ENCODE measurements at regions not wholly inside any gene's neighbourhood (a gene's known extent, or its start where the extent isn't known, plus 50 kb on each side); places are given as distances from the start of the nearest gene placed in this dataset.
"Not testable (repeated sequence)": the region's sequence is repeated elsewhere in the genome, so short reads cannot be mapped to it uniquely, and the experiment has no call there.

DNA sequence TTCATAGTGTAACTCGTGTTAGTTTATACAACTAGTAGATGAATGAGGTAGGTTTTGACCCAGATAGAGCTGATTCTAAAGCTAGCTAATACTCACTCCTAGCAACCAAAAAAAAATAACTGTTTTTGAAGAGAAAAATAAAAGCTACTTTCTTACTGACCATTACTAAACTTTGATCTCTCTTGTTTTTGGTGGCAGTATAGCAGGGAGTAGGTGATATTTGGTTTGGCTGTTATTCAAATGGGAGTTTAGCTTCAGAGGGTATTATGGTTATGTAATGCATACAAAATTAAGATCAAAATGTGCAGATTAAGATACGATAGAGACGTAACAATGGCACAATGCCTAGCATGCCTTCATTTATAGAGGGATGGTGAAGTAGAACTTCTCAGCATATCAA, 1104.5 kb downstream of the PCDH19 start:
- 89% methylated on average over 3 of the region's 3 CpGs for WGBS
- no peaks in the 10 kb centered on the region for H3K9me3 ChIP-seq (ENCODE audit: control insufficient read depth in 2 of 2, insufficient read depth in 1 of 2, low read length in 1 of 2)
- DNase-seq (ENCODE audit: low read depth in 6 of 9, low spot score in 9 of 9), result no peak
- no peaks in the 10 kb centered on the region for H3K4me1 ChIP-seq (ENCODE audit: control insufficient read depth in 2 of 2, insufficient read depth in 2 of 2, low read length in 2 of 2)
- no peak overlapping the region for H3K4me3 ChIP-seq (ENCODE audit: low read length in 2 of 2)
- H3K36me3 ChIP-seq (ENCODE audit: control insufficient read depth in 2 of 2, insufficient read depth in 2 of 2, low read length in 1 of 2), result no peaks in the 10 kb centered on the region
- no peaks in the 10 kb centered on the region for H3K27me3 ChIP-seq (ENCODE audit: control insufficient read depth in 2 of 2, insufficient read depth in 1 of 2, low read length in 1 of 2)
- H3K27ac ChIP-seq (ENCODE audit: low read depth in 1 of 2, low read length in 1 of 2), result no peak overlapping the region

DNA sequence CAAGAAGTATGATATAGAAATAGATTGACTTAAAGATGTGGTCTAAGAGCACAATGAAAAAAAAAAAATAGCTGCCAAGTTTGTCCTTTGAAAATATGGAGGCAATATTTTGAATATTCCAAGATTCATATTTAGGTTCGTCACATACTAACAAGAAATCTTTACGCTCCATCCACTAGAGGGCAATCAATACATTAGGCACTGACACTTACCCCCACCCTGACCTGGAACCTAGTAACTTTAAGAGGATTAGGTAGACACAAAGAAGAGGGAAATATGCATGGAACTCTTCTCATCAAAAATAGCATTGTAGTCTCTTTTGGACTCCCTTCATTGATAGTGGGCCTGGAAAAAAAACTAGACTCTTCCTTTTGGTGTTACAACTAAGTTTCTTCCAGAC, 1108.1 kb downstream of the PCDH19 start:
- Histone ChIP-seq H3K4me1 (ENCODE audit: control insufficient read depth in 2 of 2, insufficient read depth in 2 of 2, low read length in 2 of 2) (no peaks in the 10 kb centered on the region), H3K27ac (ENCODE audit: low read depth in 1 of 2, low read length in 1 of 2) (no peak overlapping the region), H3K27me3 (ENCODE audit: control insufficient read depth in 2 of 2, insufficient read depth in 1 of 2, low read length in 1 of 2) (no peaks in the 10 kb centered on the region), H3K4me3 (ENCODE audit: low read length in 2 of 2) (no peak overlapping the region), H3K9me3 (ENCODE audit: control insufficient read depth in 2 of 2, insufficient read depth in 1 of 2, low read length in 1 of 2) (no peaks in the 10 kb centered on the region), H3K36me3 (ENCODE audit: control insufficient read depth in 2 of 2, insufficient read depth in 2 of 2, low read length in 1 of 2) (no peaks in the 10 kb centered on the region)
- peak in 2 of 9 donors; percentile 2 to 8 for DNase-seq (ENCODE audit: low read depth in 6 of 9, low spot score in 9 of 9)
- WGBS, result 29% methylated on average over 2 of the region's 2 CpGs

DNA sequence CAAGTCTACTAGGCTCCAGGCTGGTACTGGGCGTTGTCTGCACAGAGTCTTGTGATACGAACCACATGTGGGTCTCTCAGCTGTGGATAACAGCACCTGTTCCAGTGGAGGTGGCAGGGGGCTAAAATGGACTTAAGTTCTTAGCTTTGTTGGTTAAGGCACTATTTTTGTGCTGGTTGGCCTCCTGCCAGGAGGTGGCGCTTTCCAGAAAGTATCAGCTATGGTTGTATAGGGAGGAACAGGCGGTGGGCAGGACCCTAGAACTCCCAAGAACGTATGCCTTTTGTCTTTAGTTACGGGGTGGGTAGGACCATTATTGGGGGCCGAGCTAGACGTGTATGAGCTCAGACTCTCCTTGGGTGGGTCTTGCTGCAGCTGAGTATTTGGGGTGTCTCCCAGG, 1138.4 kb downstream of the PCDH19 start:
- DNase-seq (ENCODE audit: low read depth in 6 of 9, low spot score in 9 of 9), result no peak
- no peaks in the 10 kb centered on the region for H3K27me3 ChIP-seq (ENCODE audit: control insufficient read depth in 2 of 2, insufficient read depth in 1 of 2, low read length in 1 of 2)
- no peaks in the 10 kb centered on the region for H3K36me3 ChIP-seq (ENCODE audit: control insufficient read depth in 2 of 2, insufficient read depth in 2 of 2, low read length in 1 of 2)
- peaks cover 0 to 5% of the 10 kb centered on the region in 2 donors for H3K9me3 ChIP-seq (ENCODE audit: control insufficient read depth in 2 of 2, insufficient read depth in 1 of 2, low read length in 1 of 2)
- 91% methylated on average over 8 of the region's 8 CpGs for WGBS
- no peak overlapping the region for H3K4me3 ChIP-seq (ENCODE audit: low read length in 2 of 2)
- no peak overlapping the region for H3K27ac ChIP-seq (ENCODE audit: low read depth in 1 of 2, low read length in 1 of 2)
- H3K4me1 ChIP-seq (ENCODE audit: control insufficient read depth in 2 of 2, insufficient read depth in 2 of 2, low read length in 2 of 2), result no peaks in the 10 kb centered on the region

DNA sequence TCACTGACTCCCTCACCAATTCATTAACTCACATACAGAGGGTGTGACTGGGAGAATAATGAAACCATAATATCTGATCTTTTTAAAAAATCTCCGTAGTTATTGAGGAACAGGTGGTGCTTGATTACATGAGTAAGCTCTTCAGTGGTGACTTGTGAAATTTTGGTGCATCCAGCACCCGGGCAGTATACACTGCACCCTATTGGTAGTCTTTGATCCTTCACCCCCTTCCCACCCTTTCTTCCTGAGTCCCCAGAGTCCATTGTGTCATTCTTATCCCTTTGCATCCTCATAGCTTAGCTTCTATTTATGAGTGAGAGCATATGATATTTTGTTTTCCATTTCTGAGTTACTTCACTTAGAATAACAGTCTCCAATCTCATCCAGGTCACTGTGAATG, 1143.8 kb downstream of the PCDH19 start:
- no peak for DNase-seq (ENCODE audit: low read depth in 6 of 9, low spot score in 9 of 9)
- no peaks in the 10 kb centered on the region for H3K27me3 ChIP-seq (ENCODE audit: control insufficient read depth in 2 of 2, insufficient read depth in 1 of 2, low read length in 1 of 2)
- H3K9me3 ChIP-seq (ENCODE audit: control insufficient read depth in 2 of 2, insufficient read depth in 1 of 2, low read length in 1 of 2), result no peaks in the 10 kb centered on the region
- 94% methylated on average over 2 of the region's 2 CpGs for WGBS
- no peak overlapping the region for H3K27ac ChIP-seq (ENCODE audit: low read depth in 1 of 2, low read length in 1 of 2)
- no peaks in the 10 kb centered on the region for H3K36me3 ChIP-seq (ENCODE audit: control insufficient read depth in 2 of 2, insufficient read depth in 2 of 2, low read length in 1 of 2)
- no peaks in the 10 kb centered on the region for H3K4me1 ChIP-seq (ENCODE audit: control insufficient read depth in 2 of 2, insufficient read depth in 2 of 2, low read length in 2 of 2)
- no peak overlapping the region for H3K4me3 ChIP-seq (ENCODE audit: low read length in 2 of 2)

DNA sequence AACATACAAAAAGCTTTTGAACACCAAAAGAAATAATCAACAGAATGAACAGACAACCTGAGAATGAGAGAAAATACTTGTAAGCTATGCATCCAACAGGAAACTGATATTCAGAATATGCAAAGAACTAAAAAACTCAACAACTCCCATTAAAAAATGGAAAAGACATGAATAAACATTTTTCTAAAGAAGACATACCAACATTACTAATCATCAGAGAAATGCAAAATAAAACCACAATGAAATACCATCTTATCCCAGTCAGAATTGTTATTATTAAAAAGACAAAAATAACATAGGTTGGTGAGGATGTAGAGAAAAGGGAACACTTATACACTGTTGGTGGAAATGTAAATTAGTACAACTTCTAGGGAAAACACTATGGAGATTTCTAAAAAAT, 1161.9 kb downstream of the PCDH19 start:
- Histone ChIP-seq H3K27me3 (ENCODE audit: control insufficient read depth in 2 of 2, insufficient read depth in 1 of 2, low read length in 1 of 2) (no peaks in the 10 kb centered on the region), H3K9me3 (ENCODE audit: control insufficient read depth in 2 of 2, insufficient read depth in 1 of 2, low read length in 1 of 2) (peaks cover 0 to under 1% of the 10 kb centered on the region in 2 donors), H3K4me3 (ENCODE audit: low read length in 2 of 2) (no peak overlapping the region), H3K36me3 (ENCODE audit: control insufficient read depth in 2 of 2, insufficient read depth in 2 of 2, low read length in 1 of 2) (no peaks in the 10 kb centered on the region), H3K27ac (ENCODE audit: low read depth in 1 of 2, low read length in 1 of 2) (no peak overlapping the region), H3K4me1 (ENCODE audit: control insufficient read depth in 2 of 2, insufficient read depth in 2 of 2, low read length in 2 of 2) (no peaks in the 10 kb centered on the region)
- DNase-seq (ENCODE audit: low read depth in 6 of 9, low spot score in 9 of 9), result no peak

DNA sequence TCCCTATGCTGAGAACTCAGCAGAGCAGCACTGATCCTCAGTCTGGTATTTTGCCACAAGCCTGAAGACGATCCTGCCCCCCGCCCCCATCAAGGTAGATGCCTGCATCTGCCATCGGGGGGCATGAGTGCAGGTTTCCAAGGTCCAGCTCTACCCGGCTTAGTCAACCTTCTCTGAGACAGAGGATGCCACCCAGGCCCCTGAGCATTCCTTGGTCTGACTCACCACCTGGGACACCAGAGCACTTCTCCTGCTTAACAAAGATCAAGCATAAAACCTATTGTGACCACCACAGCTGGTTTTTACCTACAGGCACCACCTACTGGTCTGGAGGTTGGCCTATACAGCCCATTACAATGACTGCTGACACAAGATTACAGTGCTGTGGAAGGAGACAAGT, 1168.1 kb downstream of the PCDH19 start:
- H3K27me3 ChIP-seq (ENCODE audit: control insufficient read depth in 2 of 2, insufficient read depth in 1 of 2, low read length in 1 of 2), result no peaks in the 10 kb centered on the region
- no peak overlapping the region for H3K4me3 ChIP-seq (ENCODE audit: low read length in 2 of 2)
- DNase-seq (ENCODE audit: low read depth in 6 of 9, low spot score in 9 of 9), result no peak
- H3K9me3 ChIP-seq (ENCODE audit: control insufficient read depth in 2 of 2, insufficient read depth in 1 of 2, low read length in 1 of 2), result no peaks in the 10 kb centered on the region
- H3K27ac ChIP-seq (ENCODE audit: low read depth in 1 of 2, low read length in 1 of 2), result no peak overlapping the region
- H3K36me3 ChIP-seq (ENCODE audit: control insufficient read depth in 2 of 2, insufficient read depth in 2 of 2, low read length in 1 of 2), result no peaks in the 10 kb centered on the region
- H3K4me1 ChIP-seq (ENCODE audit: control insufficient read depth in 2 of 2, insufficient read depth in 2 of 2, low read length in 2 of 2), result no peaks in the 10 kb centered on the region
- 91% methylated on average over 4 of the region's 4 CpGs for WGBS

DNA sequence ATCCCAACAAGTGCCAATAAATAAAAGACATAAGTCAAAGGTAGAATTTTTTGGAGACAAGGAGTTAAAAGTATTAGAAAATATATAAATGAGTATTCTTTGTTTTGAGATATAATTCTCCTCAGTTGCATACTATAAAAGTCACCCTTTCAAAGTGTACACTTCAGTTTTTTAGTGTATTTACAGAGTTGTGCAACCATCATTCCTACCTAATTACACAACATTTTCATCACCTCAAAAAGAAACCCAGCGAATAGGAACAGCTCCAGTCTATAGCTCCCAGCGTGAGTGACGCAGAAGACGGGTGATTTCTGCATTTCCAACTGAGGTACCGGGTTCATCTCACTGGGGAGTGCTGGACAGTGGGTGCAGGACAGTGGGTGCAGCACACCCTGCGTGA, 1175.7 kb downstream of the PCDH19 start:
- not testable (repeated sequence) for H3K27me3 ChIP-seq (ENCODE audit: control insufficient read depth in 2 of 2, insufficient read depth in 1 of 2, low read length in 1 of 2); H3K4me3 ChIP-seq (ENCODE audit: low read length in 2 of 2); H3K9me3 ChIP-seq (ENCODE audit: control insufficient read depth in 2 of 2, insufficient read depth in 1 of 2, low read length in 1 of 2); H3K4me1 ChIP-seq (ENCODE audit: control insufficient read depth in 2 of 2, insufficient read depth in 2 of 2, low read length in 2 of 2); DNase-seq (ENCODE audit: low read depth in 6 of 9, low spot score in 9 of 9); H3K36me3 ChIP-seq (ENCODE audit: control insufficient read depth in 2 of 2, insufficient read depth in 2 of 2, low read length in 1 of 2); H3K27ac ChIP-seq (ENCODE audit: low read depth in 1 of 2, low read length in 1 of 2)
- 92% methylated on average over 6 of the region's 6 CpGs for WGBS

DNA sequence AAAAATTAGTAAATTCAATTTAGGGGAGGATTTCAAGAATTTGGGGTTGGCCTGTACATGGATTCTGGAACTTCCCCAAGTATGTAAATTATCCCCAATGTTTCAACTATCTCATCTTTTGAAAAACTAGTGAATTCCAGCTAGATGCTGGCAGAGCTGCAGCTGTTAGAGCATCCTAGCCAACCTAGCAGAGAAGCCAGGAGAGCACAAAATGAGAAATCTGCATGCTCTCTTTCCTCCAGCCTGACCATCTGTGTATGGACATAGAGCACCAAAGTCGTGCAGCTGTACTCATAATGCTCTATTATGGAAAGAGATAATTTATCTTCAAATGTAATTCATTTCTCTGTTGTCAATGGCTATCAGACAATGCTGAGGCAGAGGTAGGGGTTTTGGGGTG, 1217.7 kb downstream of the PCDH19 start:
- 46% methylated on average over 1 of the region's 1 CpG for WGBS
- no peaks in the 10 kb centered on the region for H3K4me1 ChIP-seq (ENCODE audit: control insufficient read depth in 2 of 2, insufficient read depth in 2 of 2, low read length in 2 of 2)
- no peaks in the 10 kb centered on the region for H3K36me3 ChIP-seq (ENCODE audit: control insufficient read depth in 2 of 2, insufficient read depth in 2 of 2, low read length in 1 of 2)
- DNase-seq (ENCODE audit: low read depth in 6 of 9, low spot score in 9 of 9), result no peak
- H3K27me3 ChIP-seq (ENCODE audit: control insufficient read depth in 2 of 2, insufficient read depth in 1 of 2, low read length in 1 of 2), result no peaks in the 10 kb centered on the region
- H3K4me3 ChIP-seq (ENCODE audit: low read length in 2 of 2), result no peak overlapping the region
- no peak overlapping the region for H3K27ac ChIP-seq (ENCODE audit: low read depth in 1 of 2, low read length in 1 of 2)
- no peaks in the 10 kb centered on the region for H3K9me3 ChIP-seq (ENCODE audit: control insufficient read depth in 2 of 2, insufficient read depth in 1 of 2, low read length in 1 of 2)

DNA sequence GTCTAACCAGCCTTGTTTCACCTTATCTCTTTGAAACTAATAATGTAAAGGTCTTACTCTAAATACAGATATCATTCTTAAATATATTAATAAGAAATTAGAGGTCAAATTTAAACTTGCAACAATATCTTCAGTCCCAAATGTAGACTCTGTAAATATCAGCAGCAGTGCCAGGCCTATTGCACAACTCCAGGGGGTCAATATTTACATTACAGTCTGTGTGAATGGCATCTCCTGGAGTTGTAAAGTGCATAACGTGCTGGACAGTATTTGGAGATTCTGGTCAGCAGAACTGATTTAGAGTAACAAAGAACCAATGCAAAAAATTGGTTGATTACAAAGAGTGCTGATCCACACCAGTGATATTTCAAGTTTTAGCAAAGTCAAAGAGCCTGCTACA, 1225.9 kb downstream of the PCDH19 start:
- no peak for DNase-seq (ENCODE audit: low read depth in 6 of 9, low spot score in 9 of 9)
- Histone ChIP-seq H3K9me3 (ENCODE audit: control insufficient read depth in 2 of 2, insufficient read depth in 1 of 2, low read length in 1 of 2) (no peaks in the 10 kb centered on the region), H3K4me1 (ENCODE audit: control insufficient read depth in 2 of 2, insufficient read depth in 2 of 2, low read length in 2 of 2) (no peaks in the 10 kb centered on the region), H3K36me3 (ENCODE audit: control insufficient read depth in 2 of 2, insufficient read depth in 2 of 2, low read length in 1 of 2) (no peaks in the 10 kb centered on the region), H3K27ac (ENCODE audit: low read depth in 1 of 2, low read length in 1 of 2) (no peak overlapping the region), H3K4me3 (ENCODE audit: low read length in 2 of 2) (no peak overlapping the region), H3K27me3 (ENCODE audit: control insufficient read depth in 2 of 2, insufficient read depth in 1 of 2, low read length in 1 of 2) (no peaks in the 10 kb centered on the region)
- 68% methylated on average over 1 of the region's 1 CpG for WGBS

DNA sequence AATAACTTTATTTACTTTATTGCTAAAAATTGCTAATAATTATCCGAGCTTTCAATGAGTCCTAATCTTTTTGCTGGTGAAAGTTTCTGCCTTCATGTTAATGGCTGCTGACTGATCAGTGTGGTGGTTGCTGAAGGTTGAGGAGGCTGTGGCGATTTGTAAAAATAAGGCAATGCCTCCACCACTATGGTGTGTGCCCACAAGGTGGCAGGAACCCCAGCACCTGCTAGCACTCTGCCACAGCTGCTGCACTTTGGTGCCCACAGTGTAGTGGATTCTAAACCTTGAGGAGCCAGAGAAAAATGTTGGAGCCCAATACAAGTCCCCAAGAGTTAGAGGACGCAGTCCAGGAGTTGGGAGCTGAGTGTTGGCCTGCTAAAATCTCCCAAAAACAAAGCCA, 1237.1 kb downstream of the PCDH19 start:
- no peaks in the 10 kb centered on the region for H3K4me1 ChIP-seq (ENCODE audit: control insufficient read depth in 2 of 2, insufficient read depth in 2 of 2, low read length in 2 of 2)
- H3K36me3 ChIP-seq (ENCODE audit: control insufficient read depth in 2 of 2, insufficient read depth in 2 of 2, low read length in 1 of 2), result no peaks in the 10 kb centered on the region
- 84% methylated on average over 3 of the region's 3 CpGs for WGBS
- H3K4me3 ChIP-seq (ENCODE audit: low read length in 2 of 2), result no peak overlapping the region
- DNase-seq (ENCODE audit: low read depth in 6 of 9, low spot score in 9 of 9), result no peak
- H3K27ac ChIP-seq (ENCODE audit: low read depth in 1 of 2, low read length in 1 of 2), result no peak overlapping the region
- peaks cover 0 to 3% of the 10 kb centered on the region in 2 donors for H3K9me3 ChIP-seq (ENCODE audit: control insufficient read depth in 2 of 2, insufficient read depth in 1 of 2, low read length in 1 of 2)
- H3K27me3 ChIP-seq (ENCODE audit: control insufficient read depth in 2 of 2, insufficient read depth in 1 of 2, low read length in 1 of 2), result no peaks in the 10 kb centered on the region
